ENCODE measurements at regions not wholly inside any gene's neighbourhood (a gene's known extent, or its start where the extent isn't known, plus 50 kb on each side); places are given as distances from the start of the nearest gene placed in this dataset.
"Not testable (repeated sequence)": the region's sequence is repeated elsewhere in the genome, so short reads cannot be mapped to it uniquely, and the experiment has no call there.

GRCh38 chr2:120631236-120631635 is 104.4 kb upstream of the GLI2 start:
- H3K27ac Mint-ChIP-seq = no peak overlapping the region
- DNase-seq = no peak
- H3K36me3 Mint-ChIP-seq = no peaks in the 10 kb centered on the region
- H3K27me3 Mint-ChIP-seq = peaks cover 4% of the 10 kb centered on the region
- H3K4me1 Mint-ChIP-seq = no peaks in the 10 kb centered on the region
- H3K4me3 Mint-ChIP-seq = no peak overlapping the region
- H3K9me3 Mint-ChIP-seq = no peaks in the 10 kb centered on the region

- no peaks in the 10 kb centered on the region for H3K9me3 Mint-ChIP-seq
- no peaks in the 10 kb centered on the region for H3K36me3 Mint-ChIP-seq
- H3K27me3 Mint-ChIP-seq = no peaks in the 10 kb centered on the region
- no peak for DNase-seq
- H3K27ac Mint-ChIP-seq = no peak overlapping the region
- no peaks in the 10 kb centered on the region for H3K4me1 Mint-ChIP-seq
- no peak overlapping the region for H3K4me3 Mint-ChIP-seq
Observed at GRCh38 chr2:120631724-120632123, 103.9 kb upstream of the GLI2 start.

- Mint-ChIP-seq H3K27ac (no peak overlapping the region), H3K36me3 (no peaks in the 10 kb centered on the region), H3K9me3 (no peaks in the 10 kb centered on the region), H3K4me3 (no peak overlapping the region), H3K27me3 (no peaks in the 10 kb centered on the region), H3K4me1 (no peaks in the 10 kb centered on the region)
- no peak for DNase-seq
Observed at GRCh38 chr2:120632796-120633646, 102.6 kb upstream of the GLI2 start.

- no peaks in the 10 kb centered on the region for H3K27me3 Mint-ChIP-seq
- H3K4me1 Mint-ChIP-seq = no peaks in the 10 kb centered on the region
- no peaks in the 10 kb centered on the region for H3K36me3 Mint-ChIP-seq
- DNase-seq = no peak
- no peak overlapping the region for H3K4me3 Mint-ChIP-seq
- H3K9me3 Mint-ChIP-seq = no peaks in the 10 kb centered on the region
- H3K27ac Mint-ChIP-seq = no peak overlapping the region
Observed at GRCh38 chr2:120634533-120634932, 101.1 kb upstream of the GLI2 start.

GRCh38 chr2:120635146-120635545 is 100.5 kb upstream of the GLI2 start:
- no peaks in the 10 kb centered on the region for H3K9me3 Mint-ChIP-seq
- no peaks in the 10 kb centered on the region for H3K36me3 Mint-ChIP-seq
- H3K27me3 Mint-ChIP-seq = no peaks in the 10 kb centered on the region
- no peak overlapping the region for H3K4me3 Mint-ChIP-seq
- no peaks in the 10 kb centered on the region for H3K4me1 Mint-ChIP-seq
- no peak for DNase-seq
- no peak overlapping the region for H3K27ac Mint-ChIP-seq

- H3K9me3 Mint-ChIP-seq = no peaks in the 10 kb centered on the region
- H3K36me3 Mint-ChIP-seq = no peaks in the 10 kb centered on the region
- no peak overlapping the region for H3K27ac Mint-ChIP-seq
- no peaks in the 10 kb centered on the region for H3K27me3 Mint-ChIP-seq
- DNase-seq = no peak
- no peak overlapping the region for H3K4me3 Mint-ChIP-seq
- no peaks in the 10 kb centered on the region for H3K4me1 Mint-ChIP-seq
Observed at GRCh38 chr2:120637847-120638246, 97.8 kb upstream of the GLI2 start.

GRCh38 chr2:120638450-120638849 is 97.2 kb upstream of the GLI2 start:
- H3K4me3 Mint-ChIP-seq = no peak overlapping the region
- H3K27ac Mint-ChIP-seq = no peak overlapping the region
- no peaks in the 10 kb centered on the region for H3K36me3 Mint-ChIP-seq
- no peaks in the 10 kb centered on the region for H3K27me3 Mint-ChIP-seq
- DNase-seq = no peak
- H3K4me1 Mint-ChIP-seq = no peaks in the 10 kb centered on the region
- no peaks in the 10 kb centered on the region for H3K9me3 Mint-ChIP-seq

- no peaks in the 10 kb centered on the region for H3K36me3 Mint-ChIP-seq
- no peaks in the 10 kb centered on the region for H3K4me1 Mint-ChIP-seq
- no peaks in the 10 kb centered on the region for H3K27me3 Mint-ChIP-seq
- no peak overlapping the region for H3K4me3 Mint-ChIP-seq
- H3K27ac Mint-ChIP-seq = no peak overlapping the region
- no peaks in the 10 kb centered on the region for H3K9me3 Mint-ChIP-seq
- no peak for DNase-seq
Observed at GRCh38 chr2:120641366-120641771, 94.3 kb upstream of the GLI2 start.

- Mint-ChIP-seq H3K27me3 (no peaks in the 10 kb centered on the region), H3K4me1 (no peaks in the 10 kb centered on the region), H3K9me3 (no peaks in the 10 kb centered on the region), H3K36me3 (no peaks in the 10 kb centered on the region), H3K27ac (no peak overlapping the region), H3K4me3 (no peak overlapping the region)
- no peak for DNase-seq
Observed at GRCh38 chr2:120642646-120643045, 93.0 kb upstream of the GLI2 start.

- DNase-seq = no peak
- H3K4me3 Mint-ChIP-seq = no peak overlapping the region
- no peaks in the 10 kb centered on the region for H3K4me1 Mint-ChIP-seq
- H3K27me3 Mint-ChIP-seq = peaks cover 4% of the 10 kb centered on the region
- no peak overlapping the region for H3K27ac Mint-ChIP-seq
- H3K9me3 Mint-ChIP-seq = peaks cover 20% of the 10 kb centered on the region
- H3K36me3 Mint-ChIP-seq = peaks cover 4% of the 10 kb centered on the region
Observed at GRCh38 chr2:120646994-120647393, 88.7 kb upstream of the GLI2 start.

GRCh38 chr2:120647487-120647886 is 88.2 kb upstream of the GLI2 start:
- Mint-ChIP-seq H3K4me3 (no peak overlapping the region), H3K27ac (no peak overlapping the region), H3K36me3 (peaks cover 4% of the 10 kb centered on the region), H3K9me3 (peaks cover 20% of the 10 kb centered on the region), H3K27me3 (peaks cover 4% of the 10 kb centered on the region), H3K4me1 (no peaks in the 10 kb centered on the region)
- DNase-seq = no peak

GRCh38 chr2:120649381-120649780 is 86.3 kb upstream of the GLI2 start:
- DNase-seq, H3K4me1 Mint-ChIP-seq, H3K27ac Mint-ChIP-seq, H3K27me3 Mint-ChIP-seq, H3K36me3 Mint-ChIP-seq, H3K4me3 Mint-ChIP-seq: not testable (repeated sequence)
- H3K9me3 Mint-ChIP-seq = peaks cover 20% of the 10 kb centered on the region

- peaks cover 20% of the 10 kb centered on the region for H3K9me3 Mint-ChIP-seq
- peaks cover 4% of the 10 kb centered on the region for H3K36me3 Mint-ChIP-seq
- H3K27ac Mint-ChIP-seq = no peak overlapping the region
- H3K4me1 Mint-ChIP-seq = no peaks in the 10 kb centered on the region
- H3K27me3 Mint-ChIP-seq = peaks cover 13% of the 10 kb centered on the region
- H3K4me3 Mint-ChIP-seq = no peak overlapping the region
- DNase-seq = no peak
Observed at GRCh38 chr2:120650022-120650644, 85.5 kb upstream of the GLI2 start.

- Mint-ChIP-seq H3K36me3 (peaks cover 4% of the 10 kb centered on the region), H3K27ac (no peak overlapping the region), H3K4me1 (no peaks in the 10 kb centered on the region), H3K27me3 (peaks cover 23% of the 10 kb centered on the region), H3K4me3 (no peak overlapping the region), H3K9me3 (peaks cover 20% of the 10 kb centered on the region)
- DNase-seq = no peak
Observed at GRCh38 chr2:120651818-120652217, 83.8 kb upstream of the GLI2 start.

- Mint-ChIP-seq H3K36me3 (peaks cover 4% of the 10 kb centered on the region), H3K4me1 (no peaks in the 10 kb centered on the region), H3K27ac (no peak overlapping the region), H3K27me3 (peaks cover 23% of the 10 kb centered on the region), H3K9me3 (peaks cover 20% of the 10 kb centered on the region), H3K4me3 (no peak overlapping the region)
- no peak for DNase-seq
Observed at GRCh38 chr2:120653046-120653445, 82.6 kb upstream of the GLI2 start.

GRCh38 chr2:120653871-120654270 is 81.8 kb upstream of the GLI2 start:
- H3K4me1 Mint-ChIP-seq = no peaks in the 10 kb centered on the region
- peaks cover 20% of the 10 kb centered on the region for H3K9me3 Mint-ChIP-seq
- H3K4me3 Mint-ChIP-seq = no peak overlapping the region
- no peak for DNase-seq
- peaks cover 4% of the 10 kb centered on the region for H3K36me3 Mint-ChIP-seq
- H3K27me3 Mint-ChIP-seq = peaks cover 23% of the 10 kb centered on the region
- H3K27ac Mint-ChIP-seq = no peak overlapping the region

All from activated naive CD8-positive, alpha-beta T cell treated with anti-CD3 and anti-CD28 coated beads for 36 hours (primary cell).